Heart left ventricle (tissue), 16 donors: ENCODE measurements at regions not wholly inside any gene's neighbourhood (a gene's known extent, or its start where the extent isn't known, plus 50 kb on each side); places are given as distances from the start of the nearest gene placed in this dataset.
A peak's percentile ranks its signal among the peaks of the same experiment; 100 is the strongest.
"Not testable (repeated sequence)": the region's sequence is repeated elsewhere in the genome, so short reads cannot be mapped to it uniquely, and the experiment has no call there.

Experiments
- ATAC-seq, 4 donors: fragments of 200-7000 bp; cut with Tn5 transposase; one replicate each; pipeline ENCODE4 v1.9.1; 2020 to 2022; ENCODE audit warnings: moderate library complexity in 4 of 4, mild to moderate bottlenecking in 3 of 4, moderate number of reproducible peaks in 1 of 4
- DNase-seq, 5 donors: peaks; one replicate each; pipeline ENCODE4 v3.0.0-alpha.2; 2020
- H3K27ac ChIP-seq, 12 donors: fragments of 200-600 bp; sonication (generic) in 4 of 12; one replicate each; pipeline versions ENCODE4 v1.5.0 to v1.8.0; 2016 to 2022; ENCODE audit warnings: mild to moderate bottlenecking in 2 of 12
- H3K27me3 ChIP-seq, 9 donors: fragments of 200-600 bp; sonication (generic) in 2 of 9; one replicate each; pipeline versions ENCODE4 v1.5.1 to v1.8.0; 2016 to 2022; ENCODE audit warnings: mild to moderate bottlenecking in 3 of 9
- H3K36me3 ChIP-seq, 9 donors: fragments of 200-600 bp; sonication (generic) in 2 of 9; one replicate each; pipeline versions ENCODE4 v1.5.0 to v1.8.0; 2018 to 2022; ENCODE audit warnings: mild to moderate bottlenecking in 2 of 9
- H3K4me1 ChIP-seq, 12 donors: fragments of 200-600 bp; sonication (generic) in 4 of 12; one replicate each; pipeline versions ENCODE4 v1.5.0 to v1.8.0; 2016 to 2022; ENCODE audit warnings: mild to moderate bottlenecking in 3 of 12
- H3K4me3 ChIP-seq, 12 donors: fragments of 200-600 bp; sonication (generic) in 4 of 12; one replicate each; pipeline versions ENCODE4 v1.5.0 to v1.8.0; 2017 to 2022; ENCODE audit warnings: mild to moderate bottlenecking in 9 of 12, moderate library complexity in 4 of 12
- H3K9me3 ChIP-seq, 12 donors: fragments of 200-600 bp; sonication (generic) in 4 of 12; one replicate each; pipeline versions ENCODE4 v1.5.0 to v1.8.0; 2016 to 2022; ENCODE audit warnings: mild to moderate bottlenecking in 1 of 12
- WGBS, 4 donors: extraction: QIAGEN DNeasy Blood & Tissue Kit in 2 of 4; methylation state at CpG; one replicate each; pipeline versions ENCODE4 v1.1.5 to v1.1.7; 2013 to 2018; 5-methylcytosine and 5-hydroxymethylcytosine counted together
- intact Hi-C, 10 donors: fragments of 100-400 bp; cut with DNase I; formaldehyde crosslinking; loops; one replicate each; pipeline versions ENCODE4 v1.11.1 to v1.14.2; 2022
- donor health status: ischemic (EF 13 %, LVEDD 7.1; RV severe dilation, severe dysfunction).
- donor health status: healthy with polysubstance abuse.
- donor health status: DM: no; HTN: yes; CAD: no.
- donor health status: DM: no; HTN: no; CAD: no.
- donor health status: ischemic (EF 25% LVEDD 6.9; RV normal size, moderate dysfunction).
- donor health status: ischemic (EF 25% LVEDD 5.7; RV mildly dilated, moderate dysfunction).
- donor health status: healthy.
- donor health status: DM: yes; HTN: yes; CAD: no.
- donor health status: ischemic (EF 35%, LVEDD 5.7; RV mildly dilated, moderate dysfunction).
- donor health status: nonischemic (EF 11% LVEDD 7.7; RV severe dilation, severe dysfunction).
- donor health status: DM: yes; HTN: yes; CAD: no.
- donor health status: PGD.
- donor health status: ischemic (EF 29% LVEDD 5.4; RV normal size, mild dysfunction).
- donor health status: nonischemic (EF 23%, LVEDD 6.1; RV moderate dilation, normal function).

DNA sequence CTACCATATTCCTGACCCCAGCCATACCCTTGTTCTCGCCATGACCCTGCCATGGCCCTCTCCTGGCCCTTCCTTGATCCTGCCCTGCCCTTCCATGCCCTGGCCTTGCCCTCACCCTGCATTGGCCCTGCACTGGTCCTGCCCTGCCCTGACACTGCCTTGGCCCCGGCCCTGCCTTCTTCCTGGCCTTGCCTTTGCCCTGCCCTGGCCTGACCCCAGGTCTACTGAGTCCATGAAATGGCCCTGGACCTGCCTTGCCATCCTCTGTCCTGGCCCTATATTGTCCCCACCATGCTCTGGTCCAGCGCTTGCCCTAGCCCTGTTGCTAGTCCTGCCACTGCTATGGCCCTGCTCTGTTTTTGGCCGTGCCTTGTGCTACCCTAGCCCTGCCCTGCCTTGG is 536.1 kb downstream of the FOXD4L6 start:
- H3K27ac ChIP-seq, intact Hi-C loops, H3K9me3 ChIP-seq, H3K4me3 ChIP-seq, H3K36me3 ChIP-seq, ATAC-seq, H3K4me1 ChIP-seq, H3K27me3 ChIP-seq: not testable (repeated sequence)
- peak in 2 of 5 donors; percentile 14 to 45 for DNase-seq
- WGBS, 4 donors: 79 to 91% (median 83%) methylated on average over 3 to 4 of the region's 4 CpGs

DNA sequence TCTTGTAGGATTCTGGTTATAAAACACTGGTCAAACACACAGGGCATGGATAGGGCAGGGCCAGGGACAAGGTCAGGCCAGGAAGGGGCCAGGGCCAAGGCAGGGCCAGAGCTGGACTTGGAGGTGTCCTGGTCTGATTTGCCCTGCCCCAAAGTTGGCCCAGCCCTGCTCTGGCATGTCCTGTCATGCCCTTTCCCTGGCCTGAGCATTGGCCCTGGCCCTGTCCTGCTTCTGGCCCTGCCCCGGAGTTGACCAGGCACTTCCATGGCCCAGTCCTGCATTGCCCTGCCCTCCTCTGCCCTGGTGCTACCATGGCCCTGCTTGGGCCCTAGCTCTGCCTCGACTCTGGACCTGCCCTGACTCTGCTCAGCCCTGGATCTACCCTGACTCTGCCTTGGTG is 536.6 kb downstream of the FOXD4L6 start:
- ATAC-seq, H3K4me3 ChIP-seq, H3K4me1 ChIP-seq, H3K9me3 ChIP-seq, H3K27me3 ChIP-seq, H3K27ac ChIP-seq, H3K36me3 ChIP-seq, intact Hi-C loops: not testable (repeated sequence)
- WGBS, 4 donors: 60 to 76% (median 69%) methylated on average over 2 of the region's 2 CpGs
- DNase-seq: peak in 4 of 5 donors; percentile 6 to 65 (median 16)

DNA sequence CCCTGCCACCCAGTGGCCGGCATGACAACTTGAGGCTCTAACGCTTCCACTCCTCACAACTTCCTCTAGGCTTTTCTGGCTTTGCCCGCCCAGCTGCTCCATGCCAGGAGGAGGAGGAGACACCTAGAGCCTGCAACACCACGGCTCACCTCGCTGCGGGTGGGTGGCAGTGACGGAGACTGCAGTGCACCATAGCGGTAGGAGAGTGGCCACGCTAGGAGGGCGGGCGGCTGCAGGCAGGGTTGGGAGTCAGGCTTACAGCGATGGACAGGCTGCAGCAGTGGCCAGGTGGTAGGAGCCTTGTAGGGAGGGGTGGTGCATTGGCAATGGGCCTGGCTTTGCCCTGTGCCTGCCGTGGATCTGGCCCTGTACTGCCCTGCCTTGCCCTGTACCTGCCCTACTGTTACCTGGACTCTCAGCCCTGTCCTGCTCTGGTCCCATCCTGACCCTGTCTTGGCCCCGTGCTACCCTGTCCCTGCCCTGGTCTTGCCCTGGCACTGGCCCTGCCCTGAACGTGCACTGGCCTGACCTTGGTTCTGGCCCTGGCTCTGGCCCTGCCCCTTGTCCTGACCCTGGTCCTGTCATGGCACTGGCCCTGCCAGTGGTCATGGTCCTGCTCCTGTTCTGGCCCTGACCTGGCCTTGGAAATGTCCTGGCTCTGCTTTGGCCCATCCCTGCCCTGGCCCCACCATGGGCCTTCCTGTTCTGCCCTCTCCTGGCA is 540.8 kb downstream of the FOXD4L6 start:
- H3K36me3 ChIP-seq, H3K27ac ChIP-seq, H3K9me3 ChIP-seq, H3K4me3 ChIP-seq, H3K27me3 ChIP-seq, H3K4me1 ChIP-seq, intact Hi-C loops, ATAC-seq: not testable (repeated sequence)
- 60 to 89% (median 85%) methylated on average over 5 to 14 of the region's 15 CpGs for WGBS, 4 donors
- DNase-seq: peak in 3 of 5 donors; percentile 2 to 49 (median 17)

DNA sequence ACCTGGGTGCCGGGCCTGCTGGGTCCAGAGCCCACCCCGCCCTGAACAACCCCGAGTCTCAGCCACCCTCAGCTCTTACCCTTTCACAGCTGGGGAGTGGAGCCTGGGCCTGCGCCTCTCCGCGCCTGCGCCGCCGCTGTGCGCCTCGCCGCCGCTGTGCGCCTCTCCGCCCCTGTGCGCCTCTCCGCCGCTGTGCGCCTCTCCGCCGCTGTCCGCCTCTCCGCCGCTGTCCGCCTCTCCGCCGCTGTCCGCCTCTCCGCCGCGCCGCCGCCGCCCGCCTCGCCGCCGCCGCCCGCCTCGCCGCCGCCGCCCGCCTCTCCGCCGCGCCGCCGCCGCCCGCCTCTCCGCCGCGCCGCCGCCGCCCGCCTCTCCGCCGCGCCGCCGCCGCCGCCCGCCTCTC is 544.4 kb downstream of the FOXD4L6 start:
- H3K27ac ChIP-seq: peak overlapping the region in 1 of 12 donors; percentile 54
- H3K9me3 ChIP-seq, ATAC-seq, H3K27me3 ChIP-seq, H3K4me1 ChIP-seq, H3K36me3 ChIP-seq, intact Hi-C loops: not testable (repeated sequence)
- peak overlapping the region in 4 of 12 donors; percentile 21 to 41 (median 26) for H3K4me3 ChIP-seq
- peak in 3 of 5 donors; percentile 24 to 30 (median 28) for DNase-seq
- 60 to 70% (median 68%) methylated on average over 39 to 52 of the region's 67 CpGs for WGBS, 4 donors

DNA sequence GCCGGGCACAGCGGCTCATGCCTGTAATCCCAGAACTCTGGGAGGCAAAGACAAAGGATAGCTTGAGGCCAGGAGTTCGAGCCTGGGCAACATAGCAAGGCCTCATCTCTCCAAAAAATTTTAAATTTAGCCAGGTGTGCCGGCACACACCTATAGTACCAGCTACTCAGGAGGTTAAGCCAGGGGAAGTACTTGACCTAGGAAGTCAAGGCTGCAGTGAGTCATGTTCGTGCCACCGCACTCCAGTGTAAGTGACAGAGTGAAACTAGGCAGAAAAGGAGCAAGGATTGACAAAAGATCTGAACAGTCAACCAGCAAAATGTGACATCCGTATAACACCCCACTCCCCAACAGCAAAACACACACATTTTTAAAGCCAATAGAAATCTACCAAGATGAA is 545.3 kb downstream of the FOXD4L6 start:
- intact Hi-C loops, H3K4me1 ChIP-seq, H3K27me3 ChIP-seq, H3K9me3 ChIP-seq, H3K36me3 ChIP-seq, H3K27ac ChIP-seq, ATAC-seq: not testable (repeated sequence)
- peak in 1 of 5 donors; percentile 22 for DNase-seq
- 85 to 87% methylated on average over 5 of the region's 7 CpGs; no CpG with 5 or more reads in 2 of the 4 donors for WGBS, 4 donors
- peak overlapping the region in 2 of 12 donors; percentile 10 to 27 for H3K4me3 ChIP-seq

DNA sequence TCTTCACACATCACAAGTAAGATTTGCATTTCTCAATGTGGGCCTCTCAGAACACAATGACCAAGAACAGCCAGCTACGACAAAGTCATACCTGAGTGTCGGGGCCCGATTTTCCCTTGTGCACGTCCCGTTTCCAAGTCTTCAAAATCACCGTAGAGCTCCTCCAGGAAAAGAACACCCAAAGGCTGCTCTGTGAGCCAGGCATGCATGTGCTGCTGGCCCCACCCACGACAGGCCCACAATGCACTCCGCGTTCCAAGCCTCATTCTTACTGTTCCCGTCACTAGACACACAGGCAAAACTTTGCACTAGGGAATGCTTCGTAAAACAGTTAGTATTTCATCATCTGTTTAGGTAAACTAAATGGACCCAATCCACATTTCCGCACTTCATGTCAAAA is 549.6 kb downstream of the FOXD4L6 start:
- H3K36me3 ChIP-seq, H3K27me3 ChIP-seq, H3K4me1 ChIP-seq, intact Hi-C loops, H3K4me3 ChIP-seq, H3K9me3 ChIP-seq, ATAC-seq, H3K27ac ChIP-seq: not testable (repeated sequence)
- 79 to 86% (median 84%) methylated on average over 12 of the region's 12 CpGs for WGBS, 4 donors
- DNase-seq: peak in 1 of 5 donors; percentile 28
